NCI-H2171 (cell line): ENCODE measurements at regions not wholly inside any gene's neighbourhood (a gene's known extent, or its start where the extent isn't known, plus 50 kb on each side); places are given as distances from the start of the nearest gene placed in this dataset.
A peak's percentile ranks its signal among the peaks of the same experiment; 100 is the strongest.

ENCODE experiments used
- DNase-seq: peaks from one replicate; lab custom pipeline; 2025; lab: John Stamatoyannopoulos, UW

GRCh38 chr18:60980422-60981005 is 352.7 kb upstream of the CDH20 start:
- no peak for DNase-seq

DNA sequence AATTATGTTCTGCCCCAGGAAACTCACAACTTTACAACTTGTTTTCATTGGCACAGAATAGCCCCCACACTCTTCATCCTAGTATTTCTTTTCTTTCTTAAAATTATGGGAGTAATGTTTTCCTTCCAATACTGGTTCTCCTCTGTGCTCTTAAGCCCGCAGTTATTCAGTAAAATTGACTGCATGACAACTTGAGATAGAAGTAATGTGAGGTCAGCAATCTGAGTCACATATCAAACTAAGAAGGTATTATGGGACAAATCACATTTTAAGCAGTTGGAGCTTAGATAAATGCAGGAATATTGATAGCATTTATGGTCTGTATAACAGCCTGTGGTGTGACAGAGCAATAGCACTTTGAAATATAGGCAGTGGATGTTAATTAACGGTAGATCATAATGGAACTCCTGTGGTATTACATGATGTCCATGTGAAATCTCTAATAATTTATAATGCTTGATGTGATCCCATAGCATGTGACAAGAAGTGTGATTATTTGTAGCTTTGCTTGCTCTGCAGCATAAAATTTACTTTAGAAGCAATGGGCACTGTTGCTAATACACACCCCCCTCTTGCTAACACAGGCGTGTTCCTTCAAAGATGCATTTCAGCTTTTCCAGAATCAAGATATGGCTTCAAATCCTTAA is 351.4 kb upstream of the CDH20 start:
- no peak for DNase-seq

GRCh38 chr18:60982329-60982695 is 350.9 kb upstream of the CDH20 start:
- no peak for DNase-seq

GRCh38 chr18:60982928-60983327 is 350.3 kb upstream of the CDH20 start:
- no peak for DNase-seq

DNA sequence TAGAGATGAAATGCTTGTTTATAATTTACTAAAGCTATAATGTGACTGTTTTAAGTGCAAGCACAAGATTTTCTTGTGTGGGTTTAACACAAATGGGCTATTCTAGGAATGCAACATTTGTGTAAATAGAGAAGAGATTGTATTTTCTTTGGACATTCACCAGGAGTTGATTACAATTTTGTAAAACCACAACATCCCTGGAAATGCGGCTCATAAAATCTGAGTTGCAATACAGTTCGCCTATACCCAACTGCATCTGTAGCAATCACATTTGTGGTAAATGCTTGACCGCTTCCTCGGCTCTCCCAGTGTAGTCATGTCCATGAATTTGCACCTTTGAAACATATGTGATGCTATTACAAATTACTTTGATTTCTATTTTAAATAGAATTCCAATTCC is 348.7 kb upstream of the CDH20 start:
- DNase-seq = no peak

- no peak for DNase-seq
These were observed 345.3 kb upstream of the CDH20 start for GRCh38 chr18:60987963-60988362.

DNA sequence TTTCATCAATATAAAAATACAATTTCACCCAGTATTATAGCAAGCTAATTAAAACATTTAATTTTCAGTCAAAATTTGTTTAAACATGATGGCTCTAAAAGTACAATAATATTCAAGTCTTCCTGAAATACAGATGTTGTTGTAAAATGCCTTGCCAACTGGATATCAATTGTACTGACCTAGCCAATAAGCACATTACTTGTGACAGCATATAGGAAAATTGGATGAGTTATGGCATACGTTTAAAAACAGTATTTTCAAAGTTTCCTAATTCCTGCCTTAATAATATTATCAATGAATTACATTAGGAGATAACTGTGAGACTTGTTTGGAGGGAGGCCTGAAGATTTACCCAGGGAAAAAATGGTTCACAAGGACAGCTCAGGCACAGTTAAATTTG is 336.9 kb upstream of the CDH20 start:
- no peak for DNase-seq

GRCh38 chr18:60996822-60997221 is 336.4 kb upstream of the CDH20 start:
- DNase-seq = no peak

DNA sequence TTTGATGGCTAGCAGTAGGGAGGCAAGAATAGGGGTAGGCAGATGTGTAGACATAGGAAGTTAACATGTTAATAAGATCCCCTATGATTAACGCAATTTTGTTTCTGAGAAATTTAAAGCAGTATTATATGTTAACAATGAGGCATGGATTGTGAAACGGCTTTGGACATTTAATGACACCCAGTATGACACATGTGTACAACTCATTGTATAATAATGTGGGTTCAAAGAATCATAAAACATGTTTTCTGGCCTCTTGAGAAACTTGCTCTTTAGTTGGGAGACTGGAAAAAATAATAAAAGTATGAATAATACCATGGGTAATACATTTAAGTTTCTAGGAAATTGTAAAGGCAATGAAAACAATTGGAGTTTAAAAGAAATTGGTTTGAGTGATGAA is 332.1 kb upstream of the CDH20 start:
- DNase-seq = no peak

DNA sequence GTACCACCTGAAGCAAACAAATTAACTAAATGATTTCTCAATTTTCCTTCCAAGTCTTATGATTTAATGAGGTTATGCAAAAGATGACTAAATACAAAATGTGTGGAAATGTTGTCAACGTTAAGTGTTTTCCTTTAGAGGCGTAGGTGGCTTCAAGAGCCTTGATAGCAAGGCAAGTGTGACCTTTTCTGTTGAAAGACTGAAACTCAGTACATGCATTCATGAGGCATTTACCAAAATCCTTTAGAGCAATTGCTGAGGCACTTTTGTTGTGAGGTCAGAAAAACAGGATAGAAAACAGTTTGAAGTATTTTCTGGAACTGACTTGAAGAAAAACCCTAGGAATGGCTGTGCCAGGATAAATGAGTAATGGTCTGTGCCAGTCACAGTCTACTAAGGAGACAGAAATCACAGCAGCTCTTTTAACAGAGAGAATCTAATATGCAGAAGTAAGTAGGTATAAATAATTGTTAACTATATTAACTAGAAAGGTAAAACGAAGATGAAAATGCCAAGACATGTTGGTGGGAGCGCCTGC is 326.5 kb upstream of the CDH20 start:
- no peak for DNase-seq

DNA sequence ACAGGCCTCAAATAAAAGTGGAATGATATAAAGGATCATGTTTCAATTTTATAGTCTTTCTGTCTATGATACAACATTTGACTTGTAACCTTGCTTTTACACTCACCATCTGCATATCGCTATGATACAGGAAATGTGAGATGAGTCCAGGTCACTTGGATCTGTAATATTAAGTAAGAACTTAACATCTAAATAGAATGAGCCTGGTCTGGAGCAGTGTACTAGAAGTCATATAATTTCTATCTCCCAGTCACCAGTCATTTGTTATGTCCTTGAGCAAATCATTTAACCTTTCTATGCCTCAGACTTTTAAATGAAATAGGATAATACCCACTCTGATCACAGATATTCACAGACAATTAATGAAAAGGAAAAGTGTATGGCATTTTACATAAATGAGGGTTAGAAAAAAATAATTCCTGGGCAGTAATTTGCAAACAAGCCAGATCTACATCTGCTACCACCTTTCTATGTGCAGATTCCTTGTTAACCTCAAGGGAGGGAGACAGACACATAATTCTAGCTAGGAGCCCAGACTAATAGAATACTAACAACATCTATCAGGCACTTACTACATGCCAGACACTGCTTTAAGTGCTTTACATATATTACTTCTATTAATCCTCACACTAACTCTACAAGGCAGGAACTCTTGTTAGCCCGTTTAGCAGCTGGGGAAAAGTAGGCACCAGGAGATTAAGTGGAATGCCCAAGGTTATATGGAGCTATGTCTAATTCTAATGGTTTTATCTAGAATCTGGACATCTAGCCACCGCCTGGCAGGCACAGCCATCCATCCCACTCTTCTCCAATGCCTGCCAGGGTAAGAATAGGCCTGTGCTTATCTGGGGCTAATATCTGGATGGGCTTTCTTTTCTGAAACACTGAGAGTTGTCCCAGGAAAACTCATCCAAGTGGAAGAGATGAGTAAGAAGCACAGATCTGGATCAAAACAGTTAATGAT is 313.6 kb upstream of the CDH20 start:
- DNase-seq = no peak

DNA sequence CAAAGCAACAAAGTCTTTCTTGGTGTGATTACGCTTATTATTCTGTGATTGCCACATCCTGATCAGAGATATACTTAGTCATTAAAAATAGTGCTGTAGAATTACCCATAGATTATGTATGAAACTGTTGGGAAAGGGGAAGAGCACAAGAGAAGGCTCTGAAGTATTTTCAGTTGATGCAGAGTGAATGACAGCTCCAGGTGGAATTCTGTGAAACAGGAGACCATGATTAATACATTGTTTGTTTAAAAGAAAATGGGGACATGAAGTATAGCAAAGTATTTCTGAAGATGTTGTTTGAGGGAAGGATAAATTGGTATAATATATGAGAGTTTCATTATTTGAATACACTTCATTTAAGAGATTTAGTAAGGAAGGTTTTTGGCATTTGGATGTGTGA is 307.6 kb upstream of the CDH20 start:
- DNase-seq = no peak

GRCh38 chr18:61031626-61032025 is 301.6 kb upstream of the CDH20 start:
- DNase-seq = no peak

GRCh38 chr18:61034580-61034979 is 298.6 kb upstream of the CDH20 start:
- DNase-seq = no peak

DNA sequence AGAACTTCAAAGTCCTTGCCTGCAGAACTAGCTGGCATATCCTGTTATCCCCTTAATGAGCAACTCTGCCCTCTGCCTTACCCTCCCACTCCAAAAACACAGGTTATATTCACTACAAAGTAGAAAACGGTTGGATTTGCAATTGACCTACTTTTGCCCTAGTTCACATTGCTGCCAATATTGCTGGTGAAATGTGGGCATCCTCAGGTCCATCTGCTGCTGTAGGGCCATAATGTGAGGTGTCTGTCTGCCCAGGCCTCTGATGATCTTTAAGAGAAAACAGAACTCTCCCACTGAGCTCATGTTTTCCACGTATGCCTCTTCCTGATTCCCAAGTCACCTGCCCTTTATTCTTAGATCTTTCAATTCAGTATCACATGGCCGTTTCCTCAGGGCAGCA is 294.0 kb upstream of the CDH20 start:
- no peak for DNase-seq

DNA sequence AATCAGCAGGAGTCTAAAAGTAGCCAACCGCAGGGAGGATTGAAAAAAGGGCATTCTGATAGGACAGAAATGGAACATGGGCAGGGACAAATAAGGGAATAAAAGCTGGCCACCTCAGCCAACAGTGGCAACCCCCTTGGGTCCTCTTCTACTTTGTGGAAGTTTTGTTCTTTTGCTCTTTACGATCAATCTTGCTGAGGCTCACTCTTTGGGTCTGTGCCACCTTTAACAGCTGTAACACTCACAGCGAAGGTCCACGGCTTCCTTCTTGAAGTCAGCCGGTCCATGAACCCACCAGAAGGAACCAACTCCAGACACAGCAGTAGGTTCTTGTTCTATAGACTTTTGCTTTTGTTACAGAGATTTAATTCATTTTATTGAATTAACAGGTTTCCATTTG is 285.4 kb upstream of the CDH20 start:
- DNase-seq = no peak

DNA sequence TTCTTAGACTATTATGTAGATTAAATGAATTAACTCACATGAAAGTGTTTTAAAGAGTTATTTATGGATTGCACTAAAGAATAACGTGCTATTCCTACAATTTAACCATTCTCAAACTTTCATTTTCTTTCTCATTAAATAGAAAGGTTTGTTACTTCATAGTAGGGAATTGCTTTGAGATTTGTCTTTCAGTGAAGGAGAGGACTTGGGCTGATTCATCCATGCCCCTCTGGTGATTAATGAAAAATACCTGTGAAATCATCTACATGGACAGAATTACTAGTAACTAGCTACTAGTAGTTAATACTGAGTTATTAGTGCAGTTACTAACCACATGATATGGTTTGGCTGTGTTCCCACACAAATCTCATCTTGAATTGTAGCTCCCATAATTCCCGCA is 275.8 kb upstream of the CDH20 start:
- DNase-seq = no peak

GRCh38 chr18:61062258-61062657 is 271.0 kb upstream of the CDH20 start:
- DNase-seq = no peak

DNA sequence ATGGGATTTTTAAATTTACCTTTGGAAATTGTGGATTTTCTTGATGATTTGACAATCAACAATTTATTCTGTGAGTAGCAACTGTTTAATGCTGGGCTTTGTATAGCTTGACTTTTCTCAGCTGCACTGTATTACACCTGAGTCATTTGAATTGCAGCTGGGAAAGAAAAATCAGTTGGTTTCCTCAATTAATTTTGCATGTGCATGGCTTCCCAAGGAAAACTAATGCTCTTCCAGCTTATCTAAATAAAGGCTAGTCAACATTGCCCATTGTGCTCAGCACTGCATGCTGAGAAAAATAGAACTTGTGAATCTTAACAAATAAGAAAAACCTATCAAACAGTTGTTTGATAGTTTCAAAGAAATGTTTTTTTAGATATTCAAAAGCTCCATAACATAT is 268.3 kb upstream of the CDH20 start:
- no peak for DNase-seq

- DNase-seq = no peak
These were observed 256.2 kb upstream of the CDH20 start for GRCh38 chr18:61076986-61077385.

GRCh38 chr18:61079714-61080113 is 253.5 kb upstream of the CDH20 start:
- no peak for DNase-seq

- DNase-seq = peak; percentile 13
These were observed 252.2 kb upstream of the CDH20 start for GRCh38 chr18:61080954-61081528.
